H1 (cell line): ENCODE measurements at regions not wholly inside any gene's neighbourhood (a gene's known extent, or its start where the extent isn't known, plus 50 kb on each side); places are given as distances from the start of the nearest gene placed in this dataset.

Experiments used
- CTCF ChIA-PET: fragments of 300-600 bp; sonication (Branson Sonifier 250); formaldehyde crosslinking; loops from one replicate; lab custom pipeline; 2021; ENCODE audit not compliant: partially characterized antibody; lab: Charles Lee
- POLR2A ChIA-PET: fragments of 300-600 bp; sonication (Branson Sonifier 250); formaldehyde crosslinking; loops from one replicate; lab custom pipeline; 2021; ENCODE audit warnings: inconsistent platforms; ENCODE audit not compliant: partially characterized antibody; lab: Charles Lee
- DNase-seq, 2 experiments: peaks; one replicate each; pipeline versions ENCODE4 v3.0.0 to v3.0.0-alpha.2; 2010 to 2022; ENCODE audit warnings: low spot score in 2 of 2, low read depth in 1 of 2, mixed read lengths in 1 of 2
- FAIRE-seq: peaks from 2 replicates; lab custom pipeline; 2011; peaks lifted over from hg19 to GRCh38; lab: Jason Lieb, UNC
- H2AFZ ChIP-seq: 2 replicates; pipeline ENCODE4 v1.8.1; 2012; ENCODE audit warnings: low read length, inconsistent platforms
- H2AK5ac ChIP-seq: 2 replicates; pipeline ENCODE4 v1.6.1; 2013; ENCODE audit warnings: low read depth, low read length
- H2BK120ac ChIP-seq: replicated peaks from 2 replicates; pipeline ENCODE3; 2013; ENCODE audit warnings: low read depth, low read length, inconsistent platforms
- H2BK12ac ChIP-seq: 2 replicates; pipeline ENCODE4 v1.6.1; 2013; ENCODE audit warnings: low read depth, low read length
- H2BK15ac ChIP-seq: 2 replicates; pipeline ENCODE4 v1.6.1; 2013; ENCODE audit warnings: low read length
- H2BK20ac ChIP-seq: 2 replicates; pipeline ENCODE4 v1.6.1; 2013; ENCODE audit warnings: low read length
- H2BK5ac ChIP-seq: 2 replicates; pipeline ENCODE4 v1.6.1; 2013; ENCODE audit warnings: low read depth, low read length
- H3K14ac ChIP-seq: 2 replicates; pipeline ENCODE4 v1.6.1; 2013; ENCODE audit warnings: inconsistent platforms; ENCODE audit not compliant: insufficient read length
- H3K18ac ChIP-seq: 2 replicates; pipeline ENCODE4 v1.6.1; 2013; ENCODE audit warnings: low read length; ENCODE audit errors: extremely low read depth
- H3K23ac ChIP-seq: 2 replicates; pipeline ENCODE4 v1.6.1; 2013; ENCODE audit warnings: inconsistent platforms; ENCODE audit not compliant: insufficient read length
- H3K23me2 ChIP-seq: 2 replicates; pipeline ENCODE4 v1.6.1; 2013; ENCODE audit warnings: low read depth, low read length
- H3K27ac ChIP-seq: 2 replicates; pipeline ENCODE4 v1.6.1; 2011; ENCODE audit warnings: low read depth, low read length, inconsistent platforms
- H3K27me3 ChIP-seq, 4 experiments: replicated peaks in 1 of 4; 1 replicate in 1 of 4; 2 replicates in 3 of 4; pipeline versions ENCODE4 v1.6.1 to v1.8.1; 2011 to 2013; ENCODE audit warnings: low read length in 3 of 4, mild to moderate bottlenecking in 3 of 4, inconsistent platforms in 2 of 4, mixed read lengths in 2 of 4, moderate library complexity in 1 of 4; ENCODE audit not compliant: control insufficient read depth in 3 of 4, insufficient read depth in 3 of 4; ENCODE audit errors: extremely low read depth in 1 of 4
- H3K36me3 ChIP-seq, 4 experiments: 2 replicates each; pipeline versions ENCODE4 v1.6.1 to v1.8.1; 2011 to 2013; ENCODE audit warnings: mild to moderate bottlenecking in 4 of 4, low read length in 3 of 4, moderate library complexity in 2 of 4, control low read depth in 1 of 4, inconsistent platforms in 1 of 4; ENCODE audit not compliant: insufficient read depth in 4 of 4, control insufficient read depth in 2 of 4
- H3K4ac ChIP-seq: replicated peaks from 2 replicates; pipeline ENCODE3; 2013; ENCODE audit warnings: low read length, low read depth, mixed read lengths, inconsistent platforms; ENCODE audit not compliant: insufficient read length
- H3K4me1 ChIP-seq, 4 experiments: replicated peaks in 1 of 4; 1 replicate in 1 of 4; 2 replicates in 3 of 4; pipeline versions ENCODE4 v1.6.1 to v1.8.1; 2011 to 2013; ENCODE audit warnings: low read length in 3 of 4, inconsistent platforms in 2 of 4, mixed read lengths in 1 of 4; ENCODE audit not compliant: insufficient read depth in 4 of 4, control insufficient read depth in 3 of 4
- H3K4me2 ChIP-seq, 2 experiments: 2 replicates each; pipeline versions ENCODE4 v1.6.1 to v1.8.1; 2011 to 2013; ENCODE audit warnings: low read depth in 2 of 2, low read length in 2 of 2, control low read depth in 1 of 2, inconsistent platforms in 1 of 2, mild to moderate bottlenecking in 1 of 2; ENCODE audit not compliant: insufficient read depth in 1 of 2
- H3K4me3 ChIP-seq, 4 experiments: fragments of 200-600, 300-600 bp in 1 of 4; sonication (generic), shearing (Covaris generic), sonication (Bioruptor Twin) in 1 of 4; 2 replicates each; pipeline versions ENCODE4 v1.5.1 to v1.8.1; 2011 to 2016; ENCODE audit warnings: low read length in 4 of 4, low read depth in 3 of 4, control low read depth in 2 of 4, inconsistent platforms in 2 of 4, mild to moderate bottlenecking in 2 of 4, mixed read lengths in 1 of 4, moderate library complexity in 1 of 4; ENCODE audit not compliant: insufficient read depth in 2 of 4; ENCODE audit errors: extremely low read depth in 1 of 4
- H3K56ac ChIP-seq: replicated peaks from 2 replicates; pipeline ENCODE3; 2013; ENCODE audit warnings: low read depth, mild to moderate bottlenecking, mixed read lengths, low read length, inconsistent platforms; ENCODE audit not compliant: insufficient read length
- H3K79me1 ChIP-seq: 2 replicates; pipeline ENCODE4 v1.6.1; 2013; ENCODE audit warnings: low read depth, low read length, control low read depth
- H3K79me2 ChIP-seq, 2 experiments: 2 replicates each; pipeline versions ENCODE4 v1.6.1 to v1.8.1; 2012 to 2013; ENCODE audit warnings: low read length in 2 of 2, mild to moderate bottlenecking in 2 of 2, inconsistent platforms in 1 of 2; ENCODE audit not compliant: insufficient read depth in 2 of 2, control insufficient read depth in 1 of 2
- H3K9ac ChIP-seq, 4 experiments: replicated peaks in 1 of 4; 1 replicate in 1 of 4; 2 replicates in 3 of 4; pipeline versions ENCODE4 v1.6.1 to v1.8.1; 2011 to 2013; ENCODE audit warnings: low read depth in 3 of 4, low read length in 3 of 4, control low read depth in 2 of 4, mild to moderate bottlenecking in 2 of 4, moderate library complexity in 2 of 4, inconsistent platforms in 1 of 4; ENCODE audit errors: extremely low read depth in 1 of 4
- H3K9me3 ChIP-seq, 2 experiments: 2 replicates each; pipeline versions ENCODE4 v1.6.1 to v1.8.1; 2012 to 2013; ENCODE audit warnings: mild to moderate bottlenecking in 2 of 2, moderate library complexity in 2 of 2, control low read depth in 1 of 2, inconsistent platforms in 1 of 2, low read depth in 1 of 2, low read length in 1 of 2, mixed read lengths in 1 of 2; ENCODE audit not compliant: insufficient read depth in 2 of 2
- H4K20me1 ChIP-seq, 2 experiments: replicated peaks in 1 of 2; 2 replicates each; pipeline versions ENCODE3 to v1.8.1; 2011 to 2013; ENCODE audit warnings: inconsistent platforms in 2 of 2, low read length in 2 of 2, mild to moderate bottlenecking in 1 of 2; ENCODE audit not compliant: insufficient read depth in 2 of 2, control insufficient read depth in 1 of 2
- H4K5ac ChIP-seq: 2 replicates; pipeline ENCODE4 v1.6.1; 2013; ENCODE audit warnings: low read length, low read depth, mixed read lengths, inconsistent platforms; ENCODE audit not compliant: insufficient read length
- H4K8ac ChIP-seq: 2 replicates; pipeline ENCODE4 v1.8.0; 2013; ENCODE audit warnings: mild to moderate bottlenecking, moderate library complexity, low read length, inconsistent platforms; ENCODE audit not compliant: insufficient read depth; ENCODE audit errors: extremely low read depth
- H4K91ac ChIP-seq: replicated peaks from 2 replicates; pipeline ENCODE3; 2013; ENCODE audit warnings: low read length, mixed read lengths, inconsistent platforms; ENCODE audit not compliant: insufficient read length
- CHD2 ChIP-seq: IDR thresholded peaks from 2 replicates; pipeline ENCODE4 v1.6.1; 2012; ENCODE audit warnings: low read length, improper control_type of control experiment
- KDM1A ChIP-seq: fragments of 200-600, 300-600 bp; sonication (generic); IDR thresholded peaks from 2 replicates; pipeline ENCODE4 v1.7.1; 2016; ENCODE audit warnings: mild to moderate bottlenecking, low read length, borderline replicate concordance
- SIX5 ChIP-seq: IDR thresholded peaks from 2 replicates; pipeline ENCODE4 v1.6.1; 2011; ENCODE audit warnings: mild to moderate bottlenecking, low read depth, low read length
- TAF7 ChIP-seq: optimal IDR thresholded peaks from 2 replicates; pipeline ENCODE3; 2011; ENCODE audit warnings: low read depth, mild to moderate bottlenecking, inconsistent platforms, low read length, moderate library complexity, borderline replicate concordance

- no peak overlapping the region for H2BK120ac ChIP-seq
- no peak overlapping the region for H3K23ac ChIP-seq
- no peak overlapping the region for H4K91ac ChIP-seq
- H4K5ac ChIP-seq = no peak overlapping the region
- H3K27ac ChIP-seq = no peak overlapping the region
- H3K4ac ChIP-seq = no peak overlapping the region
- no peaks in the 10 kb centered on the region for H3K23me2 ChIP-seq
- FAIRE-seq = no peak
- no peak overlapping the region for H3K56ac ChIP-seq
- H3K36me3 ChIP-seq = no peaks in the 10 kb centered on the region
- no peaks in the 10 kb centered on the region for H3K79me1 ChIP-seq
- H3K79me2 ChIP-seq = no peaks in the 10 kb centered on the region
- H2BK15ac ChIP-seq = no peak overlapping the region
- H4K8ac ChIP-seq = no peak overlapping the region
- no peak overlapping the region for H3K9ac ChIP-seq
- no peak overlapping the region for H2BK20ac ChIP-seq
- no peak overlapping the region for H2BK12ac ChIP-seq
- DNase-seq = no peak
- no peak overlapping the region for H3K14ac ChIP-seq
- no peak overlapping the region for H2AFZ ChIP-seq
- H3K4me2 ChIP-seq = no peak overlapping the region
- peaks cover 0 to 8% (median under 1%) of the 10 kb centered on the region in 4 experiments; a peak in 5 of 7 replicates for H3K27me3 ChIP-seq
- H2AK5ac ChIP-seq = no peak overlapping the region
- ChIA-PET POLR2A (no interaction called here), CTCF (no interaction called here)
- H3K4me1 ChIP-seq = no peaks in the 10 kb centered on the region
- H3K18ac ChIP-seq = no peak overlapping the region
- H4K20me1 ChIP-seq = no peaks in the 10 kb centered on the region
- peaks cover under 1 to 6% of the 10 kb centered on the region in 2 experiments for H3K9me3 ChIP-seq
- no peak overlapping the region for H3K4me3 ChIP-seq
- no peak overlapping the region for H2BK5ac ChIP-seq
- no peak for TF ChIP-seq SIX5
- TF ChIP-seq KDM1A = no peak
- no peak for TF ChIP-seq CHD2
- TF ChIP-seq TAF7 = no peak
Measured at GRCh38 chr1:115567431-115567830, 74.3 kb upstream of the VANGL1 start.
